HEK293T (cell line): ENCODE measurements at regions not wholly inside any gene's neighbourhood (a gene's known extent, or its start where the extent isn't known, plus 50 kb on each side); places are given as distances from the start of the nearest gene placed in this dataset.

Source experiments
- BHLHE40 ChIP-seq: fragments of 450-650 bp; IDR thresholded peaks from 2 replicates; pipeline ENCODE4 v1.6.1; 2016; ENCODE audit warnings: mild to moderate bottlenecking, moderate library complexity, borderline replicate concordance
- ELF4 ChIP-seq: fragments of 450-650 bp; IDR thresholded peaks from 2 replicates; pipeline ENCODE4 v1.6.1; 2017; ENCODE audit warnings: antibody characterized with exemption
- FOXA1 ChIP-seq: fragments of 450-650 bp; IDR thresholded peaks from 2 replicates; pipeline ENCODE4 v1.6.1; 2016; ENCODE audit warnings: mild to moderate bottlenecking
- FOXK2 ChIP-seq: fragments of 450-650 bp; IDR thresholded peaks from 2 replicates; pipeline ENCODE4 v1.6.1; 2016; ENCODE audit warnings: mild to moderate bottlenecking
- FOXM1 ChIP-seq: fragments of 450-650 bp; IDR thresholded peaks from 2 replicates; pipeline ENCODE4 v1.6.1; 2017; ENCODE audit warnings: mild to moderate bottlenecking, borderline replicate concordance
- HDGF ChIP-seq: fragments of 450-650 bp; IDR thresholded peaks from 2 replicates; pipeline ENCODE4 v1.6.1; 2017; ENCODE audit warnings: antibody characterized with exemption, borderline replicate concordance
- L3MBTL2 ChIP-seq: fragments of 450-650 bp; conservative IDR thresholded peaks from 2 replicates; pipeline ENCODE4 v1.6.1; 2016; ENCODE audit warnings: mild to moderate bottlenecking
- SP1 ChIP-seq: fragments of 450-650 bp; IDR thresholded peaks from 2 replicates; pipeline ENCODE4 v1.6.1; 2017
- SUZ12 ChIP-seq: fragments of 450-650 bp; IDR thresholded peaks from 2 replicates; pipeline ENCODE4 v1.6.1; 2016; ENCODE audit warnings: mild to moderate bottlenecking
- TARDBP ChIP-seq: fragments of 450-650 bp; IDR thresholded peaks from 2 replicates; pipeline ENCODE4 v1.6.1; 2016

DNA sequence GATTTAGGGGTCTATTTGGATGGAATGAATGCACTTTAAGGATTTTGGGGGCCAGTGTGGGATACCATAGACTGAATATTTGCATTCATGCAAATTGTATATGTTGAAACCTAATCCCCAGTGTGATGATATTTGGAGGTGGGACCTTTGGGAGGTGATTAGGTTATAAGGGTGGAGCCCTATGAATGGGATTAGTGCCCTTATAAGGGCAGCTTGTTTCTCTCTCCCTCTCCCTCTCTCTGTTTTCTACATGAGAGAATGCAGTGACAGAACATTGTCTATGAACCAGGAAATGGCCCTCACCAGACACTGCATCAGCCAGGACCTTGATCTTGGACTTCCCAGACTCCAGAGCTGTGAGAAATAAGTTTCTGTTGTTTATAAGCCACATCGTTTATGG lies 166.1 kb downstream of the MED10 start:
- TF ChIP-seq FOXK2 (no peak), L3MBTL2 (no peak), HDGF (no peak), TARDBP (no peak), SP1 (no peak), BHLHE40 (no peak), SUZ12 (no peak), FOXM1 (no peak), FOXA1 (no peak), ELF4 (no peak)
